NCI-H2081 treated with DMSO at 0.1 percent for 48 hours (cell line): ENCODE measurements at regions not wholly inside any gene's neighbourhood (a gene's known extent, or its start where the extent isn't known, plus 50 kb on each side); places are given as distances from the start of the nearest gene placed in this dataset.
A peak's percentile ranks its signal among the peaks of the same experiment; 100 is the strongest.

ENCODE experiments used
- DNase-seq: peaks from one replicate; lab custom pipeline; 2025; lab: John Stamatoyannopoulos, UW

GRCh38 chr5:152337484-152337883 lies 67.6 kb downstream of the NMUR2 start:
- DNase-seq = no peak

- no peak for DNase-seq
Measured at GRCh38 chr5:152335461-152335860, 69.6 kb downstream of the NMUR2 start.

- DNase-seq = peak; percentile 87
Measured at GRCh38 chr5:152332716-152333460, 72.2 kb downstream of the NMUR2 start.

GRCh38 chr5:152331718-152332117 lies 73.4 kb downstream of the NMUR2 start:
- DNase-seq = no peak

- DNase-seq = no peak
Measured at GRCh38 chr5:152331006-152331405, 74.1 kb downstream of the NMUR2 start.

GRCh38 chr5:152329761-152330283 lies 75.3 kb downstream of the NMUR2 start:
- no peak for DNase-seq

- DNase-seq = no peak
Measured at GRCh38 chr5:152329207-152329606, 75.9 kb downstream of the NMUR2 start.

GRCh38 chr5:152315942-152316341 lies 89.1 kb downstream of the NMUR2 start:
- DNase-seq = no peak

- no peak for DNase-seq
Measured at GRCh38 chr5:152314196-152314829, 90.8 kb downstream of the NMUR2 start.

GRCh38 chr5:152309926-152310450 lies 95.1 kb downstream of the NMUR2 start:
- DNase-seq = no peak

GRCh38 chr5:152306386-152306785 lies 98.7 kb downstream of the NMUR2 start:
- no peak for DNase-seq

GRCh38 chr5:152305525-152305924 lies 99.6 kb downstream of the NMUR2 start:
- no peak for DNase-seq

GRCh38 chr5:152303841-152304240 lies 101.2 kb downstream of the NMUR2 start:
- no peak for DNase-seq

GRCh38 chr5:152297866-152298265 lies 107.2 kb downstream of the NMUR2 start:
- DNase-seq = no peak

- no peak for DNase-seq
Measured at GRCh38 chr5:152293189-152293588, 111.9 kb downstream of the NMUR2 start.

- no peak for DNase-seq
Measured at GRCh38 chr5:152290181-152290580, 114.9 kb downstream of the NMUR2 start.

- DNase-seq = no peak
Measured at GRCh38 chr5:152288917-152289595, 116.0 kb downstream of the NMUR2 start.

GRCh38 chr5:152288499-152288898 lies 116.6 kb downstream of the NMUR2 start:
- no peak for DNase-seq

GRCh38 chr5:152285764-152286163 lies 119.3 kb downstream of the NMUR2 start:
- DNase-seq = no peak

- no peak for DNase-seq
Measured at GRCh38 chr5:152282331-152282730, 122.7 kb downstream of the NMUR2 start.

GRCh38 chr5:152277936-152278335 lies 127.1 kb downstream of the NMUR2 start:
- DNase-seq = no peak

GRCh38 chr5:152274224-152274623 lies 130.9 kb downstream of the NMUR2 start:
- DNase-seq = no peak

GRCh38 chr5:152271420-152271819 lies 133.7 kb downstream of the NMUR2 start:
- no peak for DNase-seq
